ENCODE measurements at regions not wholly inside any gene's neighbourhood (a gene's known extent, or its start where the extent isn't known, plus 50 kb on each side); places are given as distances from the start of the nearest gene placed in this dataset.

- in situ Hi-C loops (cut with MboI; ENCODE audit: low sequenced_read_pairs, unreplicated experiment): no loop called here
These were observed 154.9 kb upstream of the TECRL start for GRCh38 chr4:64564126-64564525.

DNA sequence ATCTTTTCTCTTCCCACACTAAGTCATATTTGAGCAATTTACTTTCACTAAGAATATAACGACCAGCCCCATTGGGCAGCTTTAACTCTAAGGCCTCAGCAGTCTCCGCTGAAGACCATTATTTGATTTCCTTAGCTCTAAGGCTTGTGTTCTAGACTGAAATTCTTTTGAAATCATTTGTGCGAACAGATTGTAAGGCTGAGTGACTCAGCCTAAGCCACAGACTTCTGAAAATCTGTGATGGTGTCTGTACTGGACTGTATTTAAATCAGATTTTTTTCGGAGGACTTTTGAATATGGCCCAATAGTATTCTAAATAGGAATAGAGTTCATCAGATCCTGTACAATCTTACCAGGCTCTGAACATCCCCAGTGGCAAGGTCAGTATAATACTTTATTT lies 150.3 kb upstream of the TECRL start:
- DNase-seq (ENCODE audit: low spot score): no peak
- in situ Hi-C loops (cut with MboI; ENCODE audit: low sequenced_read_pairs, unreplicated experiment): no loop called here
- no peak for TF ChIP-seq CTCF (IDR thresholded peaks at IDR 0.05; ENCODE audit: borderline replicate concordance, control extremely low read depth, extremely low read depth, insufficient read depth, missing control alignments)

More at GRCh38 chr4:64564126-64564525, 154.9 kb upstream of the TECRL start:
- no peak for DNase-seq (ENCODE audit: low spot score)
- no peak for TF ChIP-seq CTCF (IDR thresholded peaks at IDR 0.05; ENCODE audit: borderline replicate concordance, control extremely low read depth, extremely low read depth, insufficient read depth, missing control alignments)

GRCh38 chr4:64551125-64551524 lies 141.9 kb upstream of the TECRL start:
- in situ Hi-C loops (cut with MboI; ENCODE audit: low sequenced_read_pairs, unreplicated experiment): no loop called here
- DNase-seq (ENCODE audit: low spot score): no peak
- TF ChIP-seq CTCF (IDR thresholded peaks at IDR 0.05; ENCODE audit: borderline replicate concordance, control extremely low read depth, extremely low read depth, insufficient read depth, missing control alignments): no peak

GRCh38 chr4:64545593-64545992 lies 136.3 kb upstream of the TECRL start:
- DNase-seq (ENCODE audit: low spot score): no peak
- in situ Hi-C loops (cut with MboI; ENCODE audit: low sequenced_read_pairs, unreplicated experiment): loop anchor here (25.0 kb wide), 1 partner anchor 383 kb away; no protein-coding TSS in a partner anchor
- no peak for TF ChIP-seq CTCF (IDR thresholded peaks at IDR 0.05; ENCODE audit: borderline replicate concordance, control extremely low read depth, extremely low read depth, insufficient read depth, missing control alignments)

DNA sequence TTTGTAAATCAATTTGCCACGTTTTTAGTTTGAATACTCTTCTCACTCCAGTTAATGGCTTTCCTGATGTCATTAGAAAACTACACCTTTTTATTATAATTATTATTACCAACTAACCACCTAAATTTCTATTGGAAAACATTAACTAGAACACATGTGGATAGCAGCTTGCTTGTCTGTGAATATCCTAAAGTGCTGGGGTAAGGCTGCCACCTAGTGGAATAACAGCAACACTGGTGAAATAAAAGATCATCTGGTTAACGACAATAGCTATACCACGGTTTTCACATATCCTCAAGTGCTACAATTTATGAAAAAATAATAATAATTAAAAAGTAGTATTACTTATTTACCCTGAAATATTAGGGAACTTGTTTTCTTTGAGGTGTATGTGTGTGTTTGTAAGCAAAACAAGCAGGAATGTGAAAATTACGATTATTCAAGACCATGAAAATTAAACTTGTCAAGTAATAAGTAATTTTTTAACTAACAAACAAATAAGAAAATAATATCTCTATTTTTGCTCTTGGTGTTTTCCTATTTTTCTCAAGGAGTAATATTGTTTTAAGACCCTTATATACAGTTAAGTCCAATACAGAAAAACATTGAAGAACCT lies 130.1 kb upstream of the TECRL start:
- peak; percentile 46 for DNase-seq (ENCODE audit: low spot score)
- in situ Hi-C loops (cut with MboI; ENCODE audit: low sequenced_read_pairs, unreplicated experiment): loop anchor here (25.0 kb wide), 1 partner anchor 377 kb away; no protein-coding TSS in a partner anchor

GRCh38 chr4:64538219-64538618 lies 129.0 kb upstream of the TECRL start:
- in situ Hi-C loops (cut with MboI; ENCODE audit: low sequenced_read_pairs, unreplicated experiment): loop anchor here (25.0 kb wide), 1 partner anchor 376 kb away; no protein-coding TSS in a partner anchor
- TF ChIP-seq CTCF (IDR thresholded peaks at IDR 0.05; ENCODE audit: borderline replicate concordance, control extremely low read depth, extremely low read depth, insufficient read depth, missing control alignments): no peak
- no peak for DNase-seq (ENCODE audit: low spot score)

More for the DNA sequence above, 130.1 kb upstream of the TECRL start:
- TF ChIP-seq CTCF (IDR thresholded peaks at IDR 0.05; ENCODE audit: borderline replicate concordance, control extremely low read depth, extremely low read depth, insufficient read depth, missing control alignments): peak; percentile 73

All from GM13976 (cell line).